Lower leg skin (tissue), 4 donors: ENCODE measurements at regions not wholly inside any gene's neighbourhood (a gene's known extent, or its start where the extent isn't known, plus 50 kb on each side); places are given as distances from the start of the nearest gene placed in this dataset.

Experiments
- DNase-seq, 2 donors: peaks; one replicate each; pipeline ENCODE4 v3.0.0-alpha.2; 2019; ENCODE audit warnings: low spot score in 2 of 2
- H3K4me3 ChIP-seq: fragments of 200-600 bp; sonication (generic); 2 replicates; pipeline ENCODE4 v1.5.1; 2017; ENCODE audit warnings: mild to moderate bottlenecking, low read depth; ENCODE audit not compliant: poor library complexity, severe bottlenecking
- POLR2A ChIP-seq, 2 donors: fragments of 450-650 bp; IDR thresholded peaks; one replicate each; pipeline ENCODE4 v1.6.1; 2016 to 2017; ENCODE audit warnings: antibody characterized with exemption in 2 of 2, mild to moderate bottlenecking in 1 of 2, moderate library complexity in 1 of 2
- WGBS, 2 donors: methylation state at CpG; one replicate each; pipeline ENCODE4 v1.1.5; 2018; 5-methylcytosine and 5-hydroxymethylcytosine counted together
- intact Hi-C: fragments of 100-400 bp; cut with DNase I; formaldehyde crosslinking; loops from one replicate; pipeline ENCODE4 v1.15.0; 2023; ENCODE audit warnings: low total_unique reads
- TF ChIP-seq, protein P1 (sequence below), 3 donors: fragments of 450-650 bp; IDR thresholded peaks; one replicate each; pipeline ENCODE4 v1.5.1; 2016; ENCODE audit warnings: antibody characterized with exemption in 3 of 3, mild to moderate bottlenecking in 3 of 3, moderate library complexity in 2 of 3

DNA sequence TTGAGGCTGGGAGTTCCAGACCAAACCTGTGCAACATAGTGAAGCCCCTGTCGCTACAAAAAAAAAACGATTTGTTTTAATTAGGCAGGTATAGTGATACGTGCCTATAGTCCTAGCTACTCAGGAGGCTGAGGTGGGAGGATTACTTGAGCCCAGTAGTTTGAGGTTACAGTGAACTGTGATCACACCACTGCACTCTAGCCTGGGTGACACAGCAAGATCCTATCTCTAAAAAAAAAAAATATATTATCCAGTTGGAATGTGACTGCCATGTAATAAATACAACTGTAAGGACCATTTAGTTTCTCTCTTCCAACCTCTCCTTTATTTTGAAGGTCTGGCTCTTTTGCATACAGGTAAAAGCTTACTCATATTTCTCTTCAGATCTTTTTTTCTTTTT lies 571.5 kb downstream of the UTRN start:
- TF ChIP-seq POLR2A (IDR thresholded peaks at IDR 0.05), result no peak
- TF ChIP-seq, protein P1, sequence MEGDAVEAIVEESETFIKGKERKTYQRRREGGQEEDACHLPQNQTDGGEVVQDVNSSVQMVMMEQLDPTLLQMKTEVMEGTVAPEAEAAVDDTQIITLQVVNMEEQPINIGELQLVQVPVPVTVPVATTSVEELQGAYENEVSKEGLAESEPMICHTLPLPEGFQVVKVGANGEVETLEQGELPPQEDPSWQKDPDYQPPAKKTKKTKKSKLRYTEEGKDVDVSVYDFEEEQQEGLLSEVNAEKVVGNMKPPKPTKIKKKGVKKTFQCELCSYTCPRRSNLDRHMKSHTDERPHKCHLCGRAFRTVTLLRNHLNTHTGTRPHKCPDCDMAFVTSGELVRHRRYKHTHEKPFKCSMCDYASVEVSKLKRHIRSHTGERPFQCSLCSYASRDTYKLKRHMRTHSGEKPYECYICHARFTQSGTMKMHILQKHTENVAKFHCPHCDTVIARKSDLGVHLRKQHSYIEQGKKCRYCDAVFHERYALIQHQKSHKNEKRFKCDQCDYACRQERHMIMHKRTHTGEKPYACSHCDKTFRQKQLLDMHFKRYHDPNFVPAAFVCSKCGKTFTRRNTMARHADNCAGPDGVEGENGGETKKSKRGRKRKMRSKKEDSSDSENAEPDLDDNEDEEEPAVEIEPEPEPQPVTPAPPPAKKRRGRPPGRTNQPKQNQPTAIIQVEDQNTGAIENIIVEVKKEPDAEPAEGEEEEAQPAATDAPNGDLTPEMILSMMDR (IDR thresholded peaks at IDR 0.05), result no peak
- DNase-seq, result no peak
- intact Hi-C loops, result no loop called here
- WGBS, 2 donors, result 86 to 95% methylated on average over 3 of the region's 3 CpGs
- H3K4me3 ChIP-seq, result no peak overlapping the region

DNA sequence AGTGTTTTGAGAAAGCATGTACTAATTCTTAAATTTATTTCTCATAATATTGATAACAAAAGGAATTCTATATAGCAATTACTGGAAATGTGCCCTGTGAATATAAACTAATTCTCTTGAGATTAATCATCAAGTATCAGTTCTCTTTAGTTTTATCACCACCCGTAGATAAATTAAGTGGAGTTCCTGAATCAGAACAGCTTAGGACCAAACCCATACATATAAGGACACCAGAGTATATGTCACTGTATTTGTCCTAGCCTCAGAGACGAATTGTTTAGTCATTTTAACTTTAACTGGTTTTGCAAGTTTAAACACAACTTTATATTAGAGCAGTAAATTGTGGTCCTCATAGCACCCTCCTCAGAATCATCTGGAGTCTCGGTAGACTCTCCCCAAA lies 572.0 kb downstream of the UTRN start:
- no peak for TF ChIP-seq POLR2A (IDR thresholded peaks at IDR 0.05)
- TF ChIP-seq, protein P1 (IDR thresholded peaks at IDR 0.05), result no peak
- intact Hi-C loops, result no loop called here
- 70 to 78% methylated on average over 3 of the region's 3 CpGs for WGBS, 2 donors

DNA sequence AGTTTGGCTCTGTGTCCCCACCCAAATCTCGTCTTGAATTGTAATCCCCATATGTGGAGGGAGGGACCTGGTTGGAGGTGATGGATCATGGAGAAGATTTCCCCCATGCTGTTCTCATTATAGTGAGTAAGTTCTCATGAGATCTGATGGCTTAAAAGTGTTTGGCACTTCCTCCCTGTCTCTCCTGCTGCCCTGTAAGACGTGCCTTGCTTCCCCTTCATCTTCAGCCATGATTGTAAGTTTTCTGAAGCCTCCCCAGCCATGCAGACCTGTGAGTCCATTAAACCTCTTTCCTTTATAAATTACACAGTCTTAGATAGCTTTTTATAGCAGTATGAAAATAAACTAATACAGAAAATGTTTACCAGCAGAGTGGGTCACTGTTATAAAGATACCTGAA lies 577.6 kb downstream of the UTRN start:
- WGBS, 2 donors, result 54 to 71% methylated on average over 2 of the region's 2 CpGs
- no peak for TF ChIP-seq POLR2A (IDR thresholded peaks at IDR 0.05)
- TF ChIP-seq, protein P1 (IDR thresholded peaks at IDR 0.05), result no peak
- DNase-seq, result no peak
- no peak overlapping the region for H3K4me3 ChIP-seq
- intact Hi-C loops, result no loop called here

More for the DNA sequence above, 572.0 kb downstream of the UTRN start:
- H3K4me3 ChIP-seq, result no peak overlapping the region
- DNase-seq, result no peak

DNA sequence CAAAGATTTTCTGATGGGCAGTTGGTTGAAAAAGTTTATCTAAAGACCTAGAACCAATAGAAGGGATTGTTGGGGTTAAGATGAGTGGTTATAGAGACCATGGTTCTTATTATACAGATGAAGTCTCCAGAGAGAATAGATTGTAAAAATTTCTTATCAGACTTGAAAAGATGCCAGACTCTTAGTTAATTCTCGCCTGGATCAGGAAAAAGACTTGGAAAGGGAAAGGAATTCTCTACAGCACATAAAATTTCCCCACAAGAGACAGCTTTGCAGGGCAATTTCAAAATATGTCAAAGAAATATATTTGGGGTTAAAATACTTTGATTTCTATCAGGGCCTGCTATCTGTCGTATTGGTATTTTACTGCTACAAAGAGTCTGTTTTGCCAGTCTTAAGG lies 582.6 kb downstream of the UTRN start:
- 34 to 37% methylated on average over 2 of the region's 2 CpGs for WGBS, 2 donors
- DNase-seq, result no peak

GRCh38 chr6:144870782-144871181 lies 585.6 kb downstream of the UTRN start:
- intact Hi-C loops, result no loop called here
- 36 to 41% methylated on average over 2 of the region's 2 CpGs for WGBS, 2 donors
- no peak overlapping the region for H3K4me3 ChIP-seq
- no peak for DNase-seq
- no peak for TF ChIP-seq POLR2A (IDR thresholded peaks at IDR 0.05)
- TF ChIP-seq, protein P1 (IDR thresholded peaks at IDR 0.05), result no peak

More for the DNA sequence above, 582.6 kb downstream of the UTRN start:
- TF ChIP-seq POLR2A (IDR thresholded peaks at IDR 0.05), result no peak
- TF ChIP-seq, protein P1 (IDR thresholded peaks at IDR 0.05), result no peak
- intact Hi-C loops, result no loop called here
- H3K4me3 ChIP-seq, result no peak overlapping the region

- intact Hi-C loops, result no loop called here
- H3K4me3 ChIP-seq, result no peak overlapping the region
- TF ChIP-seq, protein P1 (IDR thresholded peaks at IDR 0.05), result no peak
- no peak for TF ChIP-seq POLR2A (IDR thresholded peaks at IDR 0.05)
- no peak for DNase-seq
- WGBS, 2 donors, result 85 to 92% methylated on average over 1 of the region's 1 CpG
These were observed 588.7 kb downstream of the UTRN start for GRCh38 chr6:144873623-144874378.
